Prostate gland (tissue), 2 donors: ENCODE measurements at regions not wholly inside any gene's neighbourhood (a gene's known extent, or its start where the extent isn't known, plus 50 kb on each side); places are given as distances from the start of the nearest gene placed in this dataset.
A peak's percentile ranks its signal among the peaks of the same experiment; 100 is the strongest.

Experiments used
- DNase-seq: peaks from one replicate; pipeline ENCODE4 v3.0.0-alpha.2; 2019; ENCODE audit warnings: low spot score
- H3K27ac ChIP-seq, 2 donors: fragments of 200-600 bp; sonication (generic); 2 replicates each; pipeline ENCODE4 v1.5.1; 2017 to 2019
- H3K27me3 ChIP-seq: fragments of 200-600 bp; sonication (generic); replicated peaks from 2 replicates; pipeline ENCODE4 v1.5.1; 2019; ENCODE audit not compliant: insufficient read depth
- H3K36me3 ChIP-seq, 2 donors: fragments of 200-600 bp; sonication (generic); 1 replicate in 1 of 2; 2 replicates in 1 of 2; pipeline versions ENCODE4 v1.5.1 to v1.8.1; 2017 to 2019
- H3K4me1 ChIP-seq: fragments of 200-600 bp; sonication (generic); replicated peaks from 2 replicates; pipeline ENCODE4 v1.5.1; 2019
- H3K4me3 ChIP-seq, 2 donors: fragments of 200-600 bp; sonication (generic); 2 replicates each; pipeline ENCODE4 v1.5.1; 2017 to 2019
- H3K9me3 ChIP-seq: fragments of 200-600 bp; sonication (generic); 2 replicates; pipeline ENCODE4 v1.5.1; 2017
- CTCF ChIP-seq, 4 experiments: fragments of 200-600 bp in 2 of 4; fragments of 450-650 bp in 2 of 4; sonication (generic) in 2 of 4; IDR thresholded peaks; 1 replicate in 3 of 4; 2 replicates in 1 of 4; pipeline ENCODE4 v1.5.1; 2016 to 2019; ENCODE audit warnings: antibody characterized with exemption in 4 of 4, mild to moderate bottlenecking in 2 of 4, moderate library complexity in 2 of 4
- POLR2A ChIP-seq: fragments of 450-650 bp; IDR thresholded peaks from one replicate; pipeline ENCODE4 v1.6.1; 2016; ENCODE audit warnings: antibody characterized with exemption, mild to moderate bottlenecking
- POLR2AphosphoS5 ChIP-seq: sonication (generic); formaldehyde crosslinking; IDR thresholded peaks from one replicate; pipeline ENCODE4 v1.6.1; 2017; ENCODE audit warnings: antibody characterized with exemption
- WGBS: methylation state at CpG from one replicate; pipeline ENCODE4 v1.1.5; 2018; 5-methylcytosine and 5-hydroxymethylcytosine counted together
- intact Hi-C: fragments of 100-400 bp; cut with DNase I; formaldehyde crosslinking; loops from one replicate; pipeline ENCODE4 v1.14.2; 2022

DNA sequence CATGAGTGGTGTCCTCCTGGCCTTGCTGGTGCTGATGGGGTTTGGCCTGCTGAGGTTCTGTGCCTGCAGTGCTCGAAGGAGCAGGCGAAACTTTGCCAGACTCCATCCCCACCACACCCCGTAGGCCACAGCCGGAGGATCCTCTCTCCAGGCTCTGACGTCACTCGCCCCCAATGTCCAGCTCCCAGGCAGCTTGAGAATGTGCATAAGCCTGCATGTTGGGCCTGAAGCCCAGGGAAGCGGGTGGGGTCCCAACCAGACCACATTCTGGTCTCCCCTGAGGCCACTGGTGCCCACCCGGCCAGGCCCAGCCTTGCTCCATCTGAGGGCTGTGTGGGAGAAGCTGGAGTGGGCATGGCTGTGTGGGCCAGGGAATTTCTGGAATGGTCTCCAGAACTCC is 109.8 kb downstream of the ASB7 start:
- no peak for DNase-seq
- WGBS, result 77% methylated on average over 8 of the region's 8 CpGs
- H3K4me3 ChIP-seq, result no peak overlapping the region
- no peaks in the 10 kb centered on the region for H3K4me1 ChIP-seq
- peak overlapping the region; percentile 64 to 67 for H3K27ac ChIP-seq
- TF ChIP-seq POLR2AphosphoS5 (no peak), POLR2A (no peak), CTCF (IDR thresholded peaks at IDR 0.05) (no peak)
- no peaks in the 10 kb centered on the region for H3K9me3 ChIP-seq
- H3K36me3 ChIP-seq, result no peaks in the 10 kb centered on the region
- intact Hi-C loops, result no loop called here
- no peaks in the 10 kb centered on the region for H3K27me3 ChIP-seq

DNA sequence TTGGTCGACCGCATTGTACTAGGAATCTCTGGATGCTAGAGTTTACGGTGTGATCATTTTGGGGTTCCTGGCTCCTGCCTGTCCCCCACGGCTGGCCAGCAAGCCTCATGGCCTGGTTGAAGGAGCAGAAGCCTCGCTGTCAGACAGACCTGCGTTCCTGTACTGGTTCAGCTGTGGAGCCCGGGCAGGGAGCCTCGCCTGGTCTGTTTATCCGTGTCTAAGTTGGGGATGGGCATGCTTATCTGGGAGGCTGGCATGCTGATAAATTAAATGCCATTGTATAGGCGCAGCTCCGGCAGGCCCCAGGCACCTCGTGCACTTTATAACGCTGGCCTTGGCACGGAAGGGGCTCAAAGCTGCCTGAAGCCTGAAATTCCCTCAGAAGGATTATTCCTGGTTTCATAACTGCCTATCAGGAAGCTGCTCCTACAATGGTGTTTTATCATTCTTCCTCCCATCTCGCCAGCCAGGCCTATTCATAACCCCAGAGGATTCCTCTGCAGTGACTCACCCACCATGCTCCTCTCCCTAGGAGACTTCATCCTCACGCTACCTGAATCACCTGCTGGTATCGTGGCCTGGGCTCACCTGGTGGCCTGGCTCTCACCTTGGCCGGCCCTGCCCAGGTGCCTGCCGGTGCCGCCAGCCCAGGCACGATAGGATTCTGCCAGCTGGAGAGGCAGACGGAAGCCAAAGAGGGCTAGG is 110.9 kb downstream of the ASB7 start:
- TF ChIP-seq POLR2AphosphoS5 (peak; percentile 86), POLR2A (no peak)
- Histone ChIP-seq H3K4me3 (no peak overlapping the region), H3K27ac (peak overlapping the region; percentile 64 to 67), H3K4me1 (no peaks in the 10 kb centered on the region), H3K27me3 (no peaks in the 10 kb centered on the region), H3K36me3 (no peaks in the 10 kb centered on the region), H3K9me3 (no peaks in the 10 kb centered on the region)
- intact Hi-C loops, result no loop called here
- 62% methylated on average over 21 of the region's 22 CpGs for WGBS
- peak; percentile 78 for DNase-seq

- H3K4me1 ChIP-seq, result no peaks in the 10 kb centered on the region
- H3K4me3 ChIP-seq, result no peak overlapping the region
- H3K9me3 ChIP-seq, result no peaks in the 10 kb centered on the region
- H3K27me3 ChIP-seq, result no peaks in the 10 kb centered on the region
- H3K36me3 ChIP-seq, result no peaks in the 10 kb centered on the region
- no peak for DNase-seq
- H3K27ac ChIP-seq, result peak overlapping the region; percentile 64 to 67
- TF ChIP-seq POLR2A (no peak), CTCF (IDR thresholded peaks at IDR 0.05) (no peak), POLR2AphosphoS5 (no peak)
- intact Hi-C loops, result no loop called here
- 83% methylated on average over 10 of the region's 13 CpGs for WGBS
Observed at GRCh38 chr15:100714034-100714748, 111.8 kb downstream of the ASB7 start.

- no peaks in the 10 kb centered on the region for H3K9me3 ChIP-seq
- no peaks in the 10 kb centered on the region for H3K4me1 ChIP-seq
- WGBS, result 81% methylated on average over 14 of the region's 14 CpGs
- no peak for TF ChIP-seq POLR2AphosphoS5
- TF ChIP-seq POLR2A, result no peak
- no peak for TF ChIP-seq CTCF (IDR thresholded peaks at IDR 0.05)
- no peak overlapping the region for H3K27ac ChIP-seq
- no peaks in the 10 kb centered on the region for H3K36me3 ChIP-seq
- intact Hi-C loops, result no loop called here
- H3K4me3 ChIP-seq, result no peak overlapping the region
- no peaks in the 10 kb centered on the region for H3K27me3 ChIP-seq
- no peak for DNase-seq
Observed at GRCh38 chr15:100714749-100715342, 112.5 kb downstream of the ASB7 start.

DNA sequence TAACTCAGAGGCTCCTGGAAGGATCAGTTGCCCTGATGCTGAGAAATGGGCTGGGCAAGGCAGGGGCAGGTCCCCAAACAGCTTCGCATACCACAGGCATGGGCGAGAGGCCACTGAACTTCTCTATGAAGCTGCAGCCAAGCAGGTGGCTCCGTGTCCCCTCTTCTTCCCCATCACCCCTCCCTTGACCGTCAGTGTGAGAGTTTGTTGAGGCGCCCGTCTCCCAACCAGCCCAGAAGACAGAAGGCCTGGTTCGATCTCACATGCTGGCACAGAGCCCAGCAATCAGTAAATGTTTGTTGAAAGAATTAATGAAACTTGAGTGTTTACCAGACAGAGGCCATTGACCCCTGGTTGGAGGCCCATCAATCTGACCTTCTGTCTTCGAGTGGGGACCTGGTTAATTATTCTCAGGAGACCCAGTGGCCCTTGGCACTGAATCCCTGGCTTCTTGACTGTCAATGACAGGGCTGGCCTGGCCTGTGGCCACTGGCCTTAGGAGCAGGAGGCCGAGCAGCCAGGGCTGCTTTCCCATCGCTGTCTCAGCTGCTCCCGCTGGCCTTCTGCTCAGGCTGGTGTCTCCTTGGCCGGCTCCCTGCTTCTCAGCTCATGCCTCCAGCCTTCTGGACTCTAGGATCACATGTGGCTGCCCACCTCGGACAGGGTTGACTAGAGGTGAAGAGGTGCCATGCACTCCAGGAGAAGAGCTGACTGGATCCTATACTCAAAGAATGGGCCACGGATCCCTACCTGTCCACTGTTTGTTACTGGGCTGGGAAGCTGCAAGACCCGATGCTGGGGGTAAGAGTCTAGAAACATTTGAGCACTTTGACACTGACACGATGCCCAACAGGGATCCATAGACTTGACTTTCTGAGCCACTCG is 113.4 kb downstream of the ASB7 start:
- TF ChIP-seq POLR2A (no peak), CTCF (IDR thresholded peaks at IDR 0.05) (no peak), POLR2AphosphoS5 (no peak)
- H3K27ac ChIP-seq, result no peak overlapping the region
- peaks cover 4% of the 10 kb centered on the region for H3K4me1 ChIP-seq
- DNase-seq, result no peak
- H3K4me3 ChIP-seq, result no peak overlapping the region
- no peaks in the 10 kb centered on the region for H3K9me3 ChIP-seq
- WGBS, result 88% methylated on average over 17 of the region's 17 CpGs
- H3K36me3 ChIP-seq, result no peaks in the 10 kb centered on the region
- intact Hi-C loops, result no loop called here
- no peaks in the 10 kb centered on the region for H3K27me3 ChIP-seq
